ENCODE measurements at regions not wholly inside any gene's neighbourhood (a gene's known extent, or its start where the extent isn't known, plus 50 kb on each side); places are given as distances from the start of the nearest gene placed in this dataset.

GRCh38 chr22:48391171-48391711, 1436.4 kb downstream of the BRD1 start:
- TF ChIP-seq, protein P1, sequence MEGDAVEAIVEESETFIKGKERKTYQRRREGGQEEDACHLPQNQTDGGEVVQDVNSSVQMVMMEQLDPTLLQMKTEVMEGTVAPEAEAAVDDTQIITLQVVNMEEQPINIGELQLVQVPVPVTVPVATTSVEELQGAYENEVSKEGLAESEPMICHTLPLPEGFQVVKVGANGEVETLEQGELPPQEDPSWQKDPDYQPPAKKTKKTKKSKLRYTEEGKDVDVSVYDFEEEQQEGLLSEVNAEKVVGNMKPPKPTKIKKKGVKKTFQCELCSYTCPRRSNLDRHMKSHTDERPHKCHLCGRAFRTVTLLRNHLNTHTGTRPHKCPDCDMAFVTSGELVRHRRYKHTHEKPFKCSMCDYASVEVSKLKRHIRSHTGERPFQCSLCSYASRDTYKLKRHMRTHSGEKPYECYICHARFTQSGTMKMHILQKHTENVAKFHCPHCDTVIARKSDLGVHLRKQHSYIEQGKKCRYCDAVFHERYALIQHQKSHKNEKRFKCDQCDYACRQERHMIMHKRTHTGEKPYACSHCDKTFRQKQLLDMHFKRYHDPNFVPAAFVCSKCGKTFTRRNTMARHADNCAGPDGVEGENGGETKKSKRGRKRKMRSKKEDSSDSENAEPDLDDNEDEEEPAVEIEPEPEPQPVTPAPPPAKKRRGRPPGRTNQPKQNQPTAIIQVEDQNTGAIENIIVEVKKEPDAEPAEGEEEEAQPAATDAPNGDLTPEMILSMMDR (IDR thresholded peaks at IDR 0.05), result no peak
- TF ChIP-seq POLR2A (IDR thresholded peaks at IDR 0.05), result no peak

Data from adrenal gland (tissue), 5 donors.